SK-MEL-5 (cell line): ENCODE measurements at regions not wholly inside any gene's neighbourhood (a gene's known extent, or its start where the extent isn't known, plus 50 kb on each side); places are given as distances from the start of the nearest gene placed in this dataset.

ENCODE experiments used
- DNase-seq: peaks from one replicate; pipeline ENCODE4 v3.0.0-alpha.2; 2016; ENCODE audit warnings: low read depth, low spot score
- in situ Hi-C: cut with HindIII; loops from 2 replicates; pipeline ENCODE4 v1.10.0; 2016; ENCODE audit warnings: low sequenced_read_pairs, high pct_unique_total_duplicates, low pct_unique_long_range_greater_than_20kb

DNA sequence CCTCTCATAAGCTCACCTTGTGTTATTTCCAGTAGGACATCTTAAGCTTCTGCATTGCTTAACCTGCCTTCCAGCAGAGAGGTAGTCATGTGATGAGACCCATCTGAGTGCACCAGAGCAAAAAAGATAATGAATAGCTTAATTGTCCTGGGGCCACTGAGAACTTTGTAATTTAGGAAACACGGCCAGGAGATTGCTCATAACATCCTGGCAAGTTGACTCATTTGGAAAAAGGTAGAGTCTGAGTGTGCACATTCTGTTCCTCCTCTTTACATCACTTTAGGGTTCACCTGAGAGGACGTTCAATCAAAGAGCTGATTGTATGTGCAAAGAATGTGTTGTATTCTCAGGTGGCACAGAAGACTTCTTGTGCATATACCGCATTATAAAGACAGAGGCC is 830.2 kb upstream of the SOX11 start:
- in situ Hi-C loops: no loop called here
- no peak for DNase-seq

DNA sequence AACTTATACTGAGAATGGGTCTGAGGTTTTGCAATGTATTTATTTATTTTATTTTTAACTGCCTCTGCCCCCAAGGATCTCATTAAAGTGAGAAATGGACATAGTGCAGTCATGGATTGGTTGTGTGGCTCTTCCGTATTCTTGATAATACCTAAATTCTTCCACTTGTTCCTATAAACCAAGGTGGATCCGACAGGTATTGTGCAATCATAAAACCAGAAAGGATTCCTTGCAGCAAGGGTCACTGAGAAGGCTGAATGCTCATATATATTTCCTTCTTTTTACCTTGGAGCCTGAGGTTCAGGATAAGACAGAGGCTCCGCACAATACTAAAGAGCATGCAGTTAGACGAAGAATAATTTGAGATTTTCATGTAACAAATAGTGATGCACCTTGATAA is 826.0 kb upstream of the SOX11 start:
- no peak for DNase-seq
- in situ Hi-C loops: no loop called here

DNA sequence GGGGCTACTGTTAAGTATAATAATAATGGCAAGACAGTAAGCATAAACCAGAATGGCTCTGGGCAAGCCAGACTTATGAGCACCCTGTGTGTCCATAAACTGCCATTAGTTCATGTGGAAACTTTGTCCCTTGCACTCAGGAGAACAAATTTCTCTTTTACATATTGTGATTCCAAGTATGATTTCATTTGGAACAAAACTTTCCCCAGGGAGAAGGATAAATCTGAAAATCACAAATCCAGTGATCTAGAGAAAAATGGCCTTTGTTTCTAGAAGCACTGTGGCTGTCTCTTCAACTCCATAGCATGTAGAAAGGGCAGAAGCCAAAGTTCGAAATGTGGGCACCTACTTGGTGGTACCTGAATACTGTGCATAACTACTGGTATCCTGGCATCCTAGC is 823.7 kb upstream of the SOX11 start:
- no peak for DNase-seq
- in situ Hi-C loops: no loop called here

DNA sequence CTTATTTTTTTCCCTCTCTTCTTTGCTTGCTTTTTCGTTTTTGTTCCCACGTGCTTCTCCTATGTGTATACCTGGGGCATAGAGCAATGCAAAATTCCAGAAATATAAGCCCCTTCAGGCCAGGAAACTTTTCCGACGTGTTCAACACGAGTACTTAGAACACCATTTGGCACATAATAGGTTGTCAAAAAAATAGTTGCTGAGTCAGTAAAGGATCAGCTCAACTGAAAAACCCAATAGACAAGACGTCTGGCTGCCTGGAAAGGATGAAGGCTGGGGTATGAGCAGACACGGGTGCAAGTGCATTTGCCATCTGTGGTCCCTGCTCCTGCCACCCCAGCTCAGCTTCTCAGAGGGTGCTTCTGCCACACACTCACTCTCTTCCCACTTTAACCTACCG is 823.0 kb upstream of the SOX11 start:
- DNase-seq: no peak
- in situ Hi-C loops: no loop called here

DNA sequence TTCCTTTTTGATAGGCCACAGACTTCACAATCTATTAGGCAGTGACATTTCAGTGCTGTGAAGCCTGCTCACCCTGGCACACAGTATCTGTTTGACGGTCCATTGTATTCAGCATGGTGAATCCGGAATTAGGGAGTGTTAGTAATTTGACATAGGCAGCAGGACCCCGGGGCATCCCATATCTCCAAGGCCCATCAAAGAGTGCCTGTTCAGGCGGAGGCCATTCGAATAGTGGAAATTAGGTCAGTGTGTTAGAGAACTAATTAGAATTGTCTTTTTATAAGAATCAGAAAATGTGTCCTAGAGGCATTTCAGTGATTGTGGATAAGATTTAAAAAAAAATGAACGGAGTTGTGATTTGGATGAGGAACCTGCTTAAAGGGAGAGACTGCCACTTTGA is 818.8 kb upstream of the SOX11 start:
- in situ Hi-C loops: no loop called here
- no peak for DNase-seq

- in situ Hi-C loops: no loop called here
- DNase-seq: no peak
These were observed 818.1 kb upstream of the SOX11 start for GRCh38 chr2:4873876-4874593.

DNA sequence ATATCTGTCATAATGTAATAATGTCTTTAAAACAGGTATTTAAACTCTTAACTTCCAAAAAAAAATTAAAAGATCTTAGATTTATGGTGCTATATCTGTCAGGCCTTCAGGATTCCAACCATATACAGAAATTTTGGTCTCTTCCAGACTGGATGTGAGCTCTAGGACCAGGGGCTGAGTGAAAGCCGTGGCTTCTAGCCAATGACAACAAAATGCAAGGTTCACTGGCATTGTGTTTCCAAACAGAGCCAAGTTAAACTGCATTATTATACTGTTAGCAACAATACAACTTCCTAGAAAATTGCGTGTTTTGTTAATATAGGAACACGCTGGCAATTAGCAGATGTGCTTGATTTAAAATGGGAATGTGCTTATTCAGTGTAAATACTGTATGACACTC is 809.8 kb upstream of the SOX11 start:
- in situ Hi-C loops: no loop called here
- no peak for DNase-seq

DNA sequence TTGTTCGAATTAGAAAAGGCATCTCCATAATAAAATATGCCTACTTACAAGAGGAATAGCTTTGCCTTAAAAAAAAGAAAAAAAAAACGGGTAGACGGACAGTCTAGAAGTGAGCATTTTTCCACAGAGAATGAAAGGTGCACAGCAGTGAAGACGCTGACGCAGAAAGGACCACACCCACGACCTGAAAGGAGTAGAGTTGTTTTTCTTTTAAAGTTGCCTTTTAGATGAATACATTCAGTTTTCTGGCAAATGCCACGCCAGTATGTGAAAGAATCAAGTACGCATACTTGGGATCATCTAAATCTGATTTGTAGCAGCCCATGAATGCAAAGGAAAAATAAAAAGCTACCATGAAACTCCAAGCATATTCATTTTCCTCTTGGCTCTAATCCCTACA is 809.2 kb upstream of the SOX11 start:
- DNase-seq: no peak
- in situ Hi-C loops: no loop called here

- no peak for DNase-seq
- in situ Hi-C loops: no loop called here
These were observed 808.8 kb upstream of the SOX11 start for GRCh38 chr2:4883375-4883774.

DNA sequence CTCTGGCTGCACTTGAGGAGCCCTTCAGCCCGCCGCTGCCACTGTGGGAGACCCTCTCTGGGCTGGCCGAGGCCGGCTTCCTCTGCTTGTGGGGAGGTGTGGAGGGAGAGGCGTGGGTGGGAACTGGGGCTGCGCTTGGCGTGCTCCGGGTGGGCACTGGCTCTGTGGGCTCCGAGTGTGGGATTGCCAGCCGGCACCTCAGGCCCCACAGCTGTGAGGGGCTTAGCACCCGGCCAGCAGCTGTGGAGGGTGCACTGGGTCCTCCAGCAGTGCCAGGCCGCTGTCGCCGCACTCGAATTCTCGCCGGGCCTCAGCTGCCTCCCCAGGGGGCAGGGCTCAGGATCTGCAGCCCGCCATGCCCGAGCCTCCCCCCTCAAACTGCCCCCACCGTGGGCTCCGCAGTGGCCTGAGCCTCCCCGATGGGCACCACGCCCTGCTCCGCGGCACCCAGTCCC is 808.0 kb upstream of the SOX11 start:
- in situ Hi-C loops: no loop called here
- no peak for DNase-seq

- in situ Hi-C loops: no loop called here
These were observed 800.8 kb upstream of the SOX11 start for GRCh38 chr2:4891394-4891793.

DNA sequence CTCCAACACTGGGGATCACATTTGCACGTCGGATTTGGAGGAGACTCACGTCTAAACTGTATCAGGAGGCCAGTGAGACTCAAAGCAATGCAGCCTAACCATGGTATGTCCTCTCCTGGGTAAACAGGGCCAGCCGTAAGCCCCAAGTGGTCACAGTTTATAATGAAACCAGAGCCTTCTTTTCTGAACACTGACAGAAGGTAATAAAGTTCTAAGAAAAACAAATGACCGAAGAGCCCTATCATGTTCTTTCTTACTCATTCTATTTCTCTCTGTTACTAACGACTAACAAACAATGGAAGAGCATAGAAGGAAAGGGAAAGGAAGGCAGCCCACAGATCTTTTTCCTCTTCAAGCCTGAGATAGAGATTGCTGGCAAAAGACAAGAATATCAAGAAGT is 796.8 kb upstream of the SOX11 start:
- no peak for DNase-seq

More at GRCh38 chr2:4891394-4891793, 800.8 kb upstream of the SOX11 start:
- no peak for DNase-seq

GRCh38 chr2:4898706-4899105 is 793.5 kb upstream of the SOX11 start:
- in situ Hi-C loops: no loop called here
- no peak for DNase-seq

More for the DNA sequence above, 796.8 kb upstream of the SOX11 start:
- in situ Hi-C loops: no loop called here

DNA sequence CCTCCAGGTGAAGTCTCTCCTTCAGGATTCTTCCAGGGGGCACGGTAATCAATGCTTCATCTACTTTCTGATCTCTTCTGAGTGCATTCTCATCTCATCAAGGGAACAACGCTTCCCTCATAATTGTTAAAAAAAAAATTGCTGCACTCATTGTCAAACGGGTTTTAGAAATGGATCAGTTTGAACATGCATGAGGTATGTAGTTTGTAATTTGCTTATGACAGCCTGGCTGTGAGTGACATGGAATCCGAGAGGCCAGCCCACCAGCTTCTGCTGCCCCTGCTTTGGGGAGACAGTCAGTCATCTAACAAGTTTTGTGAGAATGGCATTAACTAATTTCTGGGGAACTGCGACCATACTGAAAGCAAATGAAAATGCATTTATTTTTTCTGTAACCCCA is 791.9 kb upstream of the SOX11 start:
- in situ Hi-C loops: no loop called here
- DNase-seq: no peak

- in situ Hi-C loops: no loop called here
- DNase-seq: no peak
These were observed 791.1 kb upstream of the SOX11 start for GRCh38 chr2:4900861-4901770.

GRCh38 chr2:4903656-4904348 is 788.4 kb upstream of the SOX11 start:
- no peak for DNase-seq
- in situ Hi-C loops: no loop called here

DNA sequence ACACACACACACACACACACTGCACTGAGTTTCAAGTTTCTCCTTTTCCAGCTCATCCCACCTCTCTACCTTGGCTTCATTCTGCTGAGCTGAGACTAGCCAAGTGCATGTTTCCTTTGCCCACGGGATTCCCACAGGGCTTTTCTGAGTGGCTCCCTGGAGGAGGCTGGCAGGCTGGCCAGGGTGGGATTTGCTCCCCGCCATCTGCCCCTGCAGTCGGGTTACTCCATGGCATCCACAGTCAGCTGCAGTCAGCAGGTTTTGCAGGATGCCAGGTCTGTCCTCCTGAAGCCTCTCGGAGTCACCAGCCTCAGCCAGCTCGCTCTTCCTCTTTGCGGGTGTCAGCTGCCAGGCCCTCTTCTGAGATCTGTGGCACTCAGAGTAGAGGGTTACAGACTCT is 783.7 kb upstream of the SOX11 start:
- in situ Hi-C loops: no loop called here
- DNase-seq: no peak

- DNase-seq: no peak
- in situ Hi-C loops: no loop called here
These were observed 782.7 kb upstream of the SOX11 start for GRCh38 chr2:4909346-4910009.
